IMR-90 (cell line): ENCODE measurements at regions not wholly inside any gene's neighbourhood (a gene's known extent, or its start where the extent isn't known, plus 50 kb on each side); places are given as distances from the start of the nearest gene placed in this dataset.

Source experiments
- BHLHE40 ChIP-seq: fragments of 150-350 bp; IDR thresholded peaks from 2 replicates; pipeline ENCODE4 v1.6.1; 2016; ENCODE audit warnings: mild to moderate bottlenecking, low read depth, low read length
- CEBPB ChIP-seq: IDR thresholded peaks from 2 replicates; pipeline ENCODE4 v1.6.1; 2012; ENCODE audit warnings: low read depth, low read length, improper control_type of control experiment
- CTCF ChIP-seq: conservative IDR thresholded peaks from 2 replicates; pipeline ENCODE4 v1.5.1; 2012; ENCODE audit warnings: mild to moderate bottlenecking, low read depth, low read length, improper control_type of control experiment
- FOS ChIP-seq: fragments of 150-350 bp; IDR thresholded peaks from 2 replicates; pipeline ENCODE4 v1.6.1; 2016; ENCODE audit warnings: low read depth, low read length
- MAZ ChIP-seq: IDR thresholded peaks from 2 replicates; pipeline ENCODE4 v1.6.1; 2012; ENCODE audit warnings: low read depth, mild to moderate bottlenecking, low read length, improper control_type of control experiment, moderate library complexity, borderline replicate concordance
- POLR2A ChIP-seq: IDR thresholded peaks from 2 replicates; pipeline ENCODE4 v1.6.1; 2012; ENCODE audit warnings: mild to moderate bottlenecking, low read depth, low read length
- USF2 ChIP-seq: fragments of 150-350 bp; IDR thresholded peaks from 2 replicates; pipeline ENCODE4 v1.6.1; 2017; ENCODE audit warnings: mild to moderate bottlenecking, antibody characterized with exemption, low read length, low read depth

- no peak for TF ChIP-seq CTCF
- no peak for TF ChIP-seq POLR2A
- TF ChIP-seq USF2, result no peak
- no peak for TF ChIP-seq CEBPB
- no peak for TF ChIP-seq BHLHE40
- TF ChIP-seq MAZ, result no peak
- no peak for TF ChIP-seq FOS
Measured at GRCh38 chr12:76637807-76638206, 78.2 kb upstream of the OSBPL8 start.
